ENCODE measurements at regions not wholly inside any gene's neighbourhood (a gene's known extent, or its start where the extent isn't known, plus 50 kb on each side); places are given as distances from the start of the nearest gene placed in this dataset.
"Not testable (repeated sequence)": the region's sequence is repeated elsewhere in the genome, so short reads cannot be mapped to it uniquely, and the experiment has no call there.

DNA sequence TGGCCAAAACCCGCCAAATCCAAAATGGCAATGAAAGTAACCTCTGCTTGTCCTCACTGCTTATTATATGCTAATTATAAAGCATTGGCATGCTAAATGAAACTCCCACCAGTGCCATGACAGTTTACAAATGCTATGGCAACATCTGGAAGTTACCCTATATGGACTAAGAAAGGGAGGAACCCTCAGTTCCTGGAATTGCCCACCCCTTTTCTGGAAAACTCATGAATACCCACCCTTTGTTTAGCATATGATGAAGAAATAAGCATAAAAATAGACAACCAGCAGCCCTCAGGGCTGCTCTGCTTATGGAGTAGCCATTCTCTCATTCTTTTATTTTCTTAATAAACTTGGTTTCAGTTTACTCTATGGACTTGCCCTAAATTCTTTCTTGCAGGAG is 269.8 kb downstream of the OLFM4 start:
- DNase-seq: no peak

DNA sequence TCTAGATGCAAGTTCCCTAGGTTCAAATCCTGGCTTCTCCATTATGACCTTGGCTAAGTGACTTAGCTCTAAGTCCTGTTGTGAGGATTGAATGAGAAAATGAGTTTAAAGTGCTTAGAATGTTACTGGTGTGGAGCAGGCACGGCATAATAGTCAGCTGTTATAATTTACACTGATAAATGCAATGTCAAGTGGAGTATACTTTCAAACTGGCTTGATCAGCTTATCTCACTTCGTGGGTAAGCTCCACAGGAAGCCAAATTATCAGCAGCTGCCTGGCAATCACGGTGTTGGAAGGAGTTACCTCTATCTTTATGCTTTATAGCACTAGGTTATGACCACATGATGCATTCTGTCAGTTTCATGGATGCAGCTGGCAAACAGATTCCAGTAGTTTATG is 272.8 kb downstream of the OLFM4 start:
- DNase-seq: no peak

DNA sequence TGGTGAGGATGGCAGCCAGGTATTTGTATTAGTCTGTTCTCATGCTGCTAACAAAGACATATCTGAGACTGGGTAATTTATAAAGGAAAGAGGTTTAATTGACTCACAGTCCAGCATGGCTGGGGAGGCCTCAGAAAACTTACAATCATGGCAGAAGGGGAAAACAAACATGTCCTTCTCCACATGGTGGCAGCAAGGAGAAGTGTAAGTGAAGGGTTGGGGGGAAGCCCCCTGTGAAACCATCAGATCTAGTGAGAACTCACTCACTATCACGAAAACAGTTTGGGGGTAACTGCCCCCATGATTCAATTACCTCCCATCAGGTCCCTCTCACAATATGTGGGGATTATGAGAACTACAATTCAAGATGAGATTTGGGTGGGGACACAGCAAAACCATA is 276.8 kb downstream of the OLFM4 start:
- not testable (repeated sequence) for DNase-seq

DNA sequence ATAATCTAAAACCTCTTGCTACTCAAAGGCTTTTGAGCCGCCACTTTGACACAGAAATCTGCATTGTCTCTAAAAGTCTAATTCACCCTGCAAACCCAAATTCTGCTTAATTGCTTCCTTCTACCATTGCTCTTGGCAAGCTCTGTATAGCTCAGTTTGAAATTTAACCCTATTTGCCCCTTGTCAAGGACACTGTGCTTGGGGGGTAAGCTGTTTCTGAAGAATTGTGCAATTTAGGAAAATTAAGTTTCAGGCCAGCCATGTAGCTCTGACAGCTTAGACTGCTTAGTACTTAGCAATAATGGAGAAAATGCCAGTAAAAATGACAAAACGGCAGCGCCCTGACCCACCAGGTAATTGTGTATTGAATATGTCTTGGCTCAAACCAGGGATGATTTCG is 282.2 kb downstream of the OLFM4 start:
- DNase-seq: no peak

DNA sequence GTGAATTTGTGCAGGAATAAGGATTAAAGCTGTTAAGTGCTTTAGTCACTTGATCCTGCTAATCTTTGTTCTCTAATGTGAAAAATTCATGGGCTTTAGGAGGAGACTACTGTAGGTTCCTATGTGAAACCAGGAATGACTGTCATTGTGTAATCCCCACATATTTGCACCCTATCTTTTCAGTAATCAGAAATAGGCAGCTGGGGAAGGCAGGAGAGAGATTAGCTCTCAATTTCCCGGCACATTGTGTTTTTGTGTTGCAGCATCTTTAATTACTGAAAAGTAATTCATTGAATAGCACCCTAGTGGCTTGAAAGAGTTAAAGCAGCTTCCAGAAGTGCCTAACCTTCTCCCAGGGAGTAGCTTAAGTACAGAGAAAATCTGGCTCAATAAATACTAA is 282.9 kb downstream of the OLFM4 start:
- DNase-seq: no peak

DNA sequence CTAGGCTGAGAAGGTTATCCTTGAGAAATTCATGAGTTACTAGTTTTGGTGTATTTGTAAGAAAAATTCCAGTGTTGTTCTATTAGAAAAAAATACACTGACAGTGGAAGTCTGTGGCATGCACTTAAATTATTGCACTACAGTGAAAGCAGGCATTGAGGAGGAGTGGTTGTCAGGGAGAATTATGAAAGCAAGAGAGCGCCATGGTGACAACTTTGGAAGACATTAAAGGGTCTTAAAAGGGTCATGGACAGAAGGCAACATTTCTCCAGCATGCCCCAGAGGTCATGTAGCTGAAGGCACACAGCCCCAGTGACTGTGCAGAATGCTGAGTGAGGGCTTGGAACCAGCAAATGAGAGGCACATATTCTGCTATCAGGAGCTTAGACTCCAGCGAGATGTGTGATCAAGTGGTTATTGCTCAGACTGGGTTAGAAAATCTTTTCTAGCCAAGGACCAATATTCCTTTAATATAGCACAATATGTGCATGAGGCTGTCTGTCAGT is 292.7 kb downstream of the OLFM4 start:
- DNase-seq: no peak

DNA sequence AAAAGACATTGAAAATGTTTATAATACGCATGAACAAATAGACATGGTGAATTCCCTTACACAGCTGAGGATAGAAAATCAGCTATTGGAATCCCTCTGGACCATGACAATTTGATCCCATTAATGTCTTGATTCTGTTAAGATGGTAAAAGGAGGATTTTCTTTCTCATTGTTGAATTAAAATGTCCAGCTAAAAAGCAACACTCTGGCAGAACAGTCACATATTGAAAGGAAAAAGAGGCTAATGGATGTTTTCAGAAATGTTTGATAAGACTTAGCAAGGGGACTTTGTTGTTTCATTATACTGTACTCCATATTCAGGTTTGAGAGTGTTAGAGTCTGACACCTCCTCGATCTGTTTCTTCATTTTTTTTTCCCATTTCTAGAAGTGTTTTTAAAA is 296.0 kb downstream of the OLFM4 start:
- no peak for DNase-seq

DNA sequence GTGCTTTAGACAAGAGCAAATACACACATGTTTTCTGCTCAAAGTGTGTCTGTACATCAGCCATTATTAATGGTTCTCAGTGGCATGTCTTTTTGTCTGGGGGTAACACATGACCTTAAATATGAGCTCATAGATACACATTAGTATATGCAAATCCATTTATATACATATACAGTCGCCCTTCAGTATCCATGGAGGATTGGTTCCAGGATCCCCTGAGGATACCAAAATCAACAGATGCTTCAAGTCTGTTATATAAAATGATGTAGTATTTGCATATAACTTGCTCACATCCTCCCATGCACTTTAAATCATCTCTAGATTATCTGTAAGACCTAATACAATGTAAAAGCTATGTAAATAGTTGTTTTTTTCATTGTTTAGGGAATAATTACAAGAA is 298.1 kb downstream of the OLFM4 start:
- no peak for DNase-seq

DNA sequence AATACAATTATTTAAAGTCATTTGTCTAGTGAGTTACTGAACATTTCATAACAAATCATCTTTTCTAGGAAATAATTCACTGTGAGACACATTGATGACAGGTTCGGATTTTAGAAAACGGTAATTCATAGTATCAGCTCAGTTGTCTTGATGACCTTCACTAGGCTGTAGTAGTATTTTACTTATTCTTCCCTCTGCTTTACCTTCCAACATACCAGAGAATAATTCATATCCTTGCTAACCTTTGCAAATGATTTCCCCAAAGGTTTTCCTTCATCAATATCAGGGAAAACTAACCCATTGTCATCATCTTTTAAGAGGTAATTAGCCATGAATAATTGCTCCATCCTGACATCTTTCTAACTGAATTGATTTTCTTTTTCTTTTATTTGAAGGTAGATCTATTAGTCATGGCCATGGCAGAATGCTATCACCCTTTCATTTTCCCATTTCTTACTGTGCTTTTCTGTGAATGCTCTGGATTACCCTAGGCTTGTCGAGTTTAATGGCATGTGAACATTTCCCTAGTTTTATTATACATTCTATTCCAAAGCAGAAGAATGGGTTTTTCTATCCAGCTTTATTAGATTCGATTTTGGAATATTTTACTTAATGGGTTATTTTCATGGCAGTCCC is 299.2 kb downstream of the OLFM4 start:
- DNase-seq: no peak

DNA sequence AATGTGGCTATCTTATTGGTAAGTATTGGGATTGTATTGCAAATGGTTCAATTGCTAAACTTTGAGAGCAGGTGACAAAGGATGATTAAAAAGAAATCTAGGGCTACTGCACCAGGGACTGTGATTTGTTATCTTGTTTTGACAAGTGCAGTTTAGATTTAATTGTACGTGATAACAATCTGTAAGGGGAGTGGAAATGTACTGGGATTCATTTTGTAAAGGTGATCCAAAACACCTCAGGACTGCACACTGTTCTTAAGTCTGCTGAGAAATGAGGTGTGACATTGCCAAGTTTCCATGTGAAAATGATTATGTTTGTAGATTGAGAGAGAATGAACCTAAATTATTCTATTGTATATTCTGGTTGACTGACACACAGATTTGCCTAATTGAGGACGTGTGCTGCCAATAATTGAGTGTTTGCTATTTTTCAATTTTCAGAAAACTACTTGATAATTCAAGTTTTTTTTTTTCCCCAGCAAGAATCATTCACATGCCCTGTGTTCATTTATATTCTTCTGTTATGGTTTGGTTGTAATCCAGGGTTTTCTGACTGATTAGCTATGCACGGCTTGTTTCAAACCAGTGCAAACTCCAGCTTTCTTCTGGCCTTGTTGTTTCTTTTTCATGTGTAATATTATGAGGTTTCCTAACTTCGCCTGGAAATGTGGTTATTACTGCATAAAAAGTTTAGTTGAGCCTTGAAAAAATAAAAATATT is 308.0 kb downstream of the OLFM4 start:
- no peak for DNase-seq

DNA sequence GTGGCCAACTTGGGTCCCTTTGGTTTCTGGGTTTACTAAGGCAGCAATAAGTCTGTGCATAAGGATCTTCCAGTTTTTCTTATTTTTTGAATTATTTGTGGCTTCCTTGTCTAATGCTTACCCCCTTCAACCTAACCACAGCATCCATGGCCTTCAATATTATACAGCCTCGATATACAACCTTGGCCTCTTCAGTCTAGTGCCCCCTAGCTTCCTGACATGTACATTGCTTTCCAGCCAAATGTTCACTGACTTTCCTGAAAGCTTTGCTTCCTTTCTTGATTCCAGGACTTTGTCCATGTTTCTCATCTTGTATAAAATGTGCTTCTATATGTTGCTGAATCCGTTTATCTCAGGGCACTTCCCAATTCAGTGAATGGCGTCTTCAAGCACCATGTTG is 310.1 kb downstream of the OLFM4 start:
- no peak for DNase-seq

DNA sequence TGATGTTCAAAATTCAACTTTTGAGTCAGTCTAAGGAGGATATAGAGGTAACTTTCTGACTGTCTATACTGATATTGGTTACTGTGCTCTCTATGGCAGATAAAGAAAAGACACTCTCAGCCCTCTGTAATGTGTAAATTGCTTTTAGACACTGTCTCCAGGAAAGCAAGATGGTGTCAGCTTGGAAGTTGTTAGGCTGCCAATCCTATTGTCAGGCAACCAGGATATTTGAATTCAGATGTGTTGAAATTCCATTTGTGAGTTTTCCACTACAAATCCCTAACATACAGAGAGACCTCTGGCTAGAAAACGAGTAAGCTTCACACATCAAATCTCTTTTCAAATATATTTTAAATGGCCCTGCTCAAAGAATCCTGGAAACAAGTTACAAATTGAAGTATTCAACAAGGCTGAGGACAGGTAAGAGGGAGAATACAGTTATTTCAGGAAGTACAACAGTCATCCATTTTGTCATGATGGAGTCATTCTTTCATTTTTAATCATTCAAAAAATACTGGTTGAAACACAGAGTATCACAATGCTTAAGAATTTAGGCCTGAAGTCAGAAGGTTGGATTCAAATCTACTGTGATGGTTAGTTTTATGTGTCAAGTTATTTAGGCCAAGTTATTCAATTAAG is 312.0 kb downstream of the OLFM4 start:
- no peak for DNase-seq

DNA sequence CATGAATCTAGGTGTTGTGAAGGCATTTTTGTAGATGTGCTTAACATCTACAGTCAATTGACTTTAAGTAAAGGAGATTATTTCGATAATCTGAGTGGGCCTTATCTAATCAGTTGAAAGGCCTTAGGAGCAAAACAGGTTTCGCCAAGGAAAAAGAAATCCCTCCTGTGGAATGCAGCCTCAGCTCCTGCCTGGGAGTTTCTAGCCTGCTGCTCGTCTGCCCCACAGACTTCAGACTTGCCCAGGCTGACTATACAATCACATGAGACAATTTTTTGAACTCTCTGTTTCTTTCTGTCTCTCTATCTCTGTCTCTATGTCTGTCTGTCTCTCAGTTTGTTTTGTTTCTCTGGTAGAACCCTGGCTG is 312.5 kb downstream of the OLFM4 start:
- no peak for DNase-seq

DNA sequence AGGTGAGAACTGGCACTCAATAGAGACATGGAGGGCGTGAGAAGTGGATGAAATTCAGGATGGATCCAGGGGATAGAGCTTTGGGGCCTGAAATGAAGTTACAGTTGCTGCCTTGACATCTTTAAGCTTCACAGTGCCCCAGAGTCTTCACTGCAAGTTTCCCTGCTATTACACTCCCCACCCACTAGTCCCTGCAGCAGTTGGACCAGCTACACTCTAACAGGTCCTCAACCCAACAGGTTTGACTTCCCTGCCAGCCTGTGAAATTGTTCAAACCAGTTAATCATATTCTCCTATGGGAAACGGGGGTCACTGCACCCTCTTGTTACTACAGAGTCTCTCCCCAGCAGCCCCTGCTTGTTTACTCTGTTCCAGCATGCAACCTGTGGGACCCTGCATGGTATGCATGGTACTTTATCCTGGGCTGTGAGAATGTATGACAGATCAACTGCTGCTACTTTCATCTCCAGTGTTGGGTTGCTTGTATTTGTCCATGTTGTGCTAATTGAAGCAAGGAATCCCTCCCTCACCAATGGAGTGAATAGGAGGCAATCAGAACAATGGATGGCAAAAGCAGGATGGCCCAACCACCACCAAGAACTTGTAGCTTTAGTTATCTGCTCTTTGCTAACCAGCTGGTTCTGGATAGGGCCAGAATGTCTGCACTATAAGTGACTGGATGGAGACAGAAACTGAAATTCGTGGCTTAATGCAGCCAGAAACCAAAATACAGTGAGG is 314.2 kb downstream of the OLFM4 start:
- no peak for DNase-seq

DNA sequence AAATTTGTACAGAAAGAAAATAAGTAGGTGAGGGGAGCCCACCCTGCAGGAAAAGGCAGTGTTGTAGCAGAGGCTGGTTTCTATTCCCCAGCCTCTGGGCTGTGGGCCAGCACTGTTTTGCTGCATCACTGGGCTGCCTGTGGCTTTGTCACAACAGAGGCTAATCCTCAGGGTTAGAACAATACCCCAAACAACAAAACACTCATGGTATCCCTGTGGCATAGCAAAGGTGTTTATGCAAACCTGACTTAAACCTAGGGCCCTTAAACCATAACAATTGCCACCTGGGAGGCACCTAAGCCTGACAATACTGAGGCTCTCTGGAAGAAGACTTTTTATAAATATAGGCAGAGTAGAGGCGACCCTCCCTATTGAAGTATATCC is 314.7 kb downstream of the OLFM4 start:
- no peak for DNase-seq

DNA sequence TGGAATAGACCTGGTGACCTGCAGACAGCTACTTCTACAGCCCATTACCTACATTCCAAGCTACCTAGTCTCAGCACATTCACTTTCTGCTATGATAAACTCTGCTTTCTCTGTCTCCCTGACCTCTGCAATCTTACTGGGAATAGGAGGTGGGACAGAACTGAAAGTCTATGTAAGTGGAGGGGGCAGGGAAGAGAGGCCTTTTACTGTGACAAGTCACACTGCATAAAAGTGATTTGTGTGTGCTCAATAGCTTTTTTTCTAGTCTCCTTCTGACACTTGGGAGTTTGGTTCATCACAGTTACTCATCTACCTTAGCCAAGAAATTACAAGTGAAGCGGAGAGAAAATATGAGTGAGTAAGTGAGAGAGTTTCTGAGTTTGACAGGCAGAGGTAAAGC is 322.4 kb downstream of the OLFM4 start:
- DNase-seq: no peak

DNA sequence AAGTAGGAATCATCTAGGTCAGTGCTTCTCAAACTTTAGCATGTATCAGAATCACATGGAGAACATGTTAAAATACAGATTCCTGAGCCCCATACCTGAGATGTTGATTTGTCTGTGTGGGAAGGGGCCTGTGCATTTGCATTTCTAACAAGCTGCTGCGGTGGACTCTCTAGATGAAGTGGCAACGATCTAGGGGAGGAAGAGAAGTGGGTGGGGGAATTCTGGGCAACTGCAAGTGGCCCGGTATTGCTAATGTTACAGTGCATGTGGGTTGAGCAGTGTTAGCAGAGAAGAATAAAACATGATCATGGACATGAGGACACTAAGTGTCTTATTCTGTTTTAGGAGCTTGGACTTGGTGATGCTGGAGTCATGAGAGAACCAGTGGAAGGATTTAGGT is 329.0 kb downstream of the OLFM4 start:
- no peak for DNase-seq

DNA sequence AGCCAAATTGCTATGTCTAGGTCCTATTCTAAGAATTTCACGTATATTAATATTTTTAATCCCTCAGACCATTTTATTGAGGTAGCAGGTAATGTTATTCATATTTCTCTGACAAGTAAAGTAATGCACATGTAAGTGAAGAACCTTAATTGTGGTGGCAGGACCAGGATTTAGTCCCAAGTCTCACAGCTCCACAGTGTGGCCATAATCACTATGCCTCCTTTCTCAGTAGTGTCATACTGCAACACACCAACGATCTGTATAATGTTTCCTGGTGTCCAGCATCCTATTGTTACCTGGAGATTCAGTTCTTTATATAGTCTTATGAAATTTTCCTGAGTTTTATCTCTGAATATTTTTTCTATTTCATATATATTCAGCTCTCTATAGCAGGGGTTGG is 340.3 kb downstream of the OLFM4 start:
- no peak for DNase-seq

DNA sequence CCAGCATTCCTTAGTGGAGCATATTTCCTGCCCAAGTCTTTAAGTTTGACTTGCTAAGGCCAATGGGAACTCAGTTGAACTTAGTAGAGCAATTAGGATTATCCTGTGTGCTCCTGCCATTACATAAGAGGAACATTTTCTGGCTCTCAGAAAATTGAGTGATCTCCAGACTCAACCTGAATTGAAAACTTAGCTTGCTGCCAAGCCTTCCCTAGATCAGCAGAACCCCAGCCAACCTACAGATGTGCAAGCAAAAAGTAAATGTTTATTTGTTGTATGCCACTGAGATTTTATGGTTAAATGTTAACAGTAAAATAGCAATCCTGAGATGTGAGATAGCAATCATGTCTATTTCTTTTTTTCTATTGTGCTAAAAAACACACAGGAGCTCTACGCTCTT is 350.9 kb downstream of the OLFM4 start:
- DNase-seq: no peak

DNA sequence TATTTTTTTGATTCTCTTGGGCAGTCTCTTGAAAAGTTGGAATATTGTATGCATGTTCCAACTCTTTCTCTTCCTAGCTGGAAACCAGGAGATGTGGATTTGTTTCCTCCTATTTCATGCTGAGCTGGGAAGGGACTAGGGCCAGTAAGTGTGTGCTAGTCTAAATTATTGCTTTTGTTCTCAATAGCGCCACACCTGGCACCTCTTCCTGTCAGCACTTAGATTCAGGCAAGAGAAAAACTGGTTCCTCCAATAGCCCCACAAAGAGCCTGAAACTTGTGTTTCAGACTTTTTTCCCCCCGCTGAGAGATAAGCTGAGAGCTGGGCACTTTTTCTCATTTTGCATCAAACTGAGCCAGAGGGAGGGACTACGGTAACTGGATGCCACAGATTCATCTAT is 353.4 kb downstream of the OLFM4 start:
- no peak for DNase-seq

DNA sequence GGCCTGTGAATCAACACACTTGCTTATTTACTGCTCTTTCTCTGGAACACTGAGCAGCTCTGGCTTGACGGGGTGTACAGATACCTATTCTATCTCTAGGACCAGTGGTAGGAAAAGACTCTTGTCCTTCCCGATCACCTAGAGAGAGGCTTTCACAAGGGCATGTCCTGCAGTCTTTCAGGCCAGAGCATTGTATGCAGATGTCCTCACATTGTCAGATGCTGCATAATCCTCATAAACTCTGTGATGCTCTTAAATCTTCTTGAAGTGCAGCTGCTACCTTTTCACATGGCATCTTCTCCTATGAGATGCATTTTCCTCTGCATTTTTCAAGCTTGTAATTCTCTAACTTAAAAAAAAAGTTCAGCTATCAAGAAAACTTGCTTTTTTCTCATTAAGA is 369.4 kb downstream of the OLFM4 start:
- DNase-seq: no peak

DNA sequence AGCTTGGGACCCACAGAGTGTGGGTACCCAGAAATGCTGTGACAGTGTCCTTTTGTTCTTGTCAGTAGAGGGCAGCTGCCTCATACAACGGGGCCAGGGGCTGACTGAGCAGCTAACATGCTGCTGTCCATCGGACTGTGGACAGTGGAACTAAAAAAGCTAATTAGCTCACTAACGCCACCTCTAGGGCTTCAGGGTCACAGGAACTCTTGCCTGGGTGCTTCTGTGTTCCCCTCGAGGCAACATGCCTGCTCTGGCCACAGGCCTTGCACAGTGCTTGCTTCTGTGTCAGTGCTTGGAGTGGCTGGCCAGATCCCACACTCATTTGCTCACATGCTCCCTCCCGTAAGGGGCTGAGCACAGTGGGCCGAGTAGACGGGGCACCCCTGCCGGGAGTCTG is 377.0 kb downstream of the OLFM4 start:
- DNase-seq: no peak

DNA sequence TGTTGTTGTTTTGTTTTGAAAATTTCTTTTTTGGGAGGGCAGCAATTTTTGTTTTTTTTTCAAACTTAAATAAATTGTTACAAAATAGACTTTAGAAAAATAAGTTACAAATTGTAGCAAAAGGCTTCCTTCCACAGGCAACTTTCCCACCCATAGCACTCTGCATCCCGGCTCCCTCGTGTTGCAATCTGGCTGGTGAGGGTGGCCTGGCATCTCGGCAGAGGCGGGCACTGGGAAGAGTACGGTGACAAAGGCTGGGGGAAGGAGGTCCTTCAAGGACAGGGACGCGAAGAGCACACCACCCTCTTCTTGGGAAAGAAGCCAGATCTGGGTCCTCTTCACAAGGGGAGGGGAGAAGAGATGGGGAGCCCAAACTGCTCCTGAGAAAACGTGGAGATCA is 379.7 kb downstream of the OLFM4 start:
- no peak for DNase-seq
